SK-N-SH treated with all-trans-retinoic acid at 6 μM for 48 hours (cell line): ENCODE measurements at regions not wholly inside any gene's neighbourhood (a gene's known extent, or its start where the extent isn't known, plus 50 kb on each side); places are given as distances from the start of the nearest gene placed in this dataset.

Source experiments
- ARNTL ChIP-seq: fragments of 450-650 bp; formaldehyde crosslinking; IDR thresholded peaks from 2 replicates; pipeline ENCODE4 v1.5.0; 2020; ENCODE audit warnings: low read depth, mild to moderate bottlenecking, moderate library complexity, borderline replicate concordance
- CSDC2 ChIP-seq: fragments of 250-450 bp; sonication (Bioruptor Pico); IDR thresholded peaks from 2 replicates; pipeline ENCODE4 v1.5.0; 2020; ENCODE audit warnings: mild to moderate bottlenecking, moderate library complexity
- OSR1 ChIP-seq: fragments of 250-450 bp; sonication (Bioruptor Pico); IDR thresholded peaks from 2 replicates; pipeline ENCODE4 v1.8.0; 2022; ENCODE audit warnings: moderate library complexity, mild to moderate bottlenecking, inconsistent platforms
- PPARA ChIP-seq: fragments of 250-450 bp; sonication (Bioruptor Pico); IDR thresholded peaks from 2 replicates; pipeline ENCODE4 v1.5.0; 2020; ENCODE audit warnings: mild to moderate bottlenecking, borderline replicate concordance
- TCF4 ChIP-seq: fragments of 250-450 bp; sonication (Bioruptor Pico); IDR thresholded peaks from 2 replicates; pipeline ENCODE4 v1.8.0; 2021; ENCODE audit warnings: mild to moderate bottlenecking, moderate library complexity, borderline replicate concordance
- TOX ChIP-seq: fragments of 250-450 bp; sonication (Bioruptor Pico); IDR thresholded peaks from 2 replicates; pipeline ENCODE4 v1.8.0; 2021; ENCODE audit warnings: mild to moderate bottlenecking, moderate library complexity, borderline replicate concordance
- ZFP3 ChIP-seq: fragments of 250-450 bp; sonication (Bioruptor Pico); IDR thresholded peaks from 2 replicates; pipeline ENCODE4 v1.5.0; 2020; ENCODE audit warnings: mild to moderate bottlenecking, moderate library complexity
- ZFP30 ChIP-seq: fragments of 450-650 bp; formaldehyde crosslinking; IDR thresholded peaks from 2 replicates; pipeline ENCODE4 v1.5.0; 2022; ENCODE audit warnings: mild to moderate bottlenecking, moderate library complexity
- ZNF8 ChIP-seq: fragments of 450-650 bp; formaldehyde crosslinking; IDR thresholded peaks from 2 replicates; pipeline ENCODE4 v1.5.0; 2020; ENCODE audit warnings: mild to moderate bottlenecking, moderate library complexity
- TF ChIP-seq, protein P1 (sequence below): fragments of 250-450 bp; sonication (Bioruptor Pico); IDR thresholded peaks from 2 replicates; pipeline ENCODE4 v1.8.0; 2020; ENCODE audit warnings: mild to moderate bottlenecking, moderate library complexity, borderline replicate concordance
- TF ChIP-seq, protein P2 (sequence below): fragments of 250-450 bp; sonication (Bioruptor Pico); IDR thresholded peaks from 2 replicates; pipeline ENCODE4 v1.5.1; 2021; ENCODE audit warnings: mild to moderate bottlenecking, moderate library complexity
- TF ChIP-seq, protein P3 (sequence below): fragments of 250-450 bp; sonication (Bioruptor Pico); IDR thresholded peaks from 2 replicates; pipeline ENCODE4 v1.5.1; 2020; ENCODE audit warnings: low read depth, mild to moderate bottlenecking, moderate library complexity

DNA sequence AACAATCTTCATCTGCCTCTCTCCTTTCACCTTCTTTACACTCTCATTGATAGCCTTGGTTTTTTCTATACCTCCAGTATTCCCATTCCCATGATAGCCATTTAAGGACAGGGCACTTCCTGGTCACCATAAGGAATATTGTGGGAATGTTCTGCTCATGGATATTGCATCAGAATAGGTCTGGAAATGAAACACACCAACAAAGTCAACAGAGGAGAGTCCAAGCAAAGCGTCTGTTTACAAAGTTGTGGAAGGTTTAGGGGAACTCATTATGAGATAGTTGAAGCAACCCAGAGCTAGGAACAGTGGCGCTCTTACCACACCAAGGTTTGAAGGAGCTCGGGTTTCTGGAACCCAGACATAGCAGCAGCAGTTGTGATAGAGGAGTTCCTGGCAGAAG is 150.3 kb upstream of the TNP1 start:
- TF ChIP-seq, protein P1, sequence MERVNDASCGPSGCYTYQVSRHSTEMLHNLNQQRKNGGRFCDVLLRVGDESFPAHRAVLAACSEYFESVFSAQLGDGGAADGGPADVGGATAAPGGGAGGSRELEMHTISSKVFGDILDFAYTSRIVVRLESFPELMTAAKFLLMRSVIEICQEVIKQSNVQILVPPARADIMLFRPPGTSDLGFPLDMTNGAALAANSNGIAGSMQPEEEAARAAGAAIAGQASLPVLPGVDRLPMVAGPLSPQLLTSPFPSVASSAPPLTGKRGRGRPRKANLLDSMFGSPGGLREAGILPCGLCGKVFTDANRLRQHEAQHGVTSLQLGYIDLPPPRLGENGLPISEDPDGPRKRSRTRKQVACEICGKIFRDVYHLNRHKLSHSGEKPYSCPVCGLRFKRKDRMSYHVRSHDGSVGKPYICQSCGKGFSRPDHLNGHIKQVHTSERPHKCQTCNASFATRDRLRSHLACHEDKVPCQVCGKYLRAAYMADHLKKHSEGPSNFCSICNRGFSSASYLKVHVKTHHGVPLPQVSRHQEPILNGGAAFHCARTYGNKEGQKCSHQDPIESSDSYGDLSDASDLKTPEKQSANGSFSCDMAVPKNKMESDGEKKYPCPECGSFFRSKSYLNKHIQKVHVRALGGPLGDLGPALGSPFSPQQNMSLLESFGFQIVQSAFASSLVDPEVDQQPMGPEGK (CRISPR knock-in tag) = no peak
- TF ChIP-seq TCF4 (CRISPR knock-in tag) (no peak), TOX (CRISPR knock-in tag) (no peak), ZFP3 (CRISPR knock-in tag) (no peak), ARNTL (CRISPR knock-in tag) (no peak), ZNF8 (CRISPR knock-in tag) (no peak), PPARA (CRISPR knock-in tag) (no peak), CSDC2 (CRISPR knock-in tag) (no peak), ZFP30 (no peak), OSR1 (CRISPR knock-in tag) (no peak)
- TF ChIP-seq, protein P2, sequence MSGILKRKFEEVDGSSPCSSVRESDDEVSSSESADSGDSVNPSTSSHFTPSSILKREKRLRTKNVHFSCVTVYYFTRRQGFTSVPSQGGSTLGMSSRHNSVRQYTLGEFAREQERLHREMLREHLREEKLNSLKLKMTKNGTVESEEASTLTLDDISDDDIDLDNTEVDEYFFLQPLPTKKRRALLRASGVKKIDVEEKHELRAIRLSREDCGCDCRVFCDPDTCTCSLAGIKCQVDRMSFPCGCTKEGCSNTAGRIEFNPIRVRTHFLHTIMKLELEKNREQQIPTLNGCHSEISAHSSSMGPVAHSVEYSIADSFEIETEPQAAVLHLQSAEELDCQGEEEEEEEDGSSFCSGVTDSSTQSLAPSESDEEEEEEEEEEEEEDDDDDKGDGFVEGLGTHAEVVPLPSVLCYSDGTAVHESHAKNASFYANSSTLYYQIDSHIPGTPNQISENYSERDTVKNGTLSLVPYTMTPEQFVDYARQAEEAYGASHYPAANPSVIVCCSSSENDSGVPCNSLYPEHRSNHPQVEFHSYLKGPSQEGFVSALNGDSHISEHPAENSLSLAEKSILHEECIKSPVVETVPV = no peak
- TF ChIP-seq, protein P3, sequence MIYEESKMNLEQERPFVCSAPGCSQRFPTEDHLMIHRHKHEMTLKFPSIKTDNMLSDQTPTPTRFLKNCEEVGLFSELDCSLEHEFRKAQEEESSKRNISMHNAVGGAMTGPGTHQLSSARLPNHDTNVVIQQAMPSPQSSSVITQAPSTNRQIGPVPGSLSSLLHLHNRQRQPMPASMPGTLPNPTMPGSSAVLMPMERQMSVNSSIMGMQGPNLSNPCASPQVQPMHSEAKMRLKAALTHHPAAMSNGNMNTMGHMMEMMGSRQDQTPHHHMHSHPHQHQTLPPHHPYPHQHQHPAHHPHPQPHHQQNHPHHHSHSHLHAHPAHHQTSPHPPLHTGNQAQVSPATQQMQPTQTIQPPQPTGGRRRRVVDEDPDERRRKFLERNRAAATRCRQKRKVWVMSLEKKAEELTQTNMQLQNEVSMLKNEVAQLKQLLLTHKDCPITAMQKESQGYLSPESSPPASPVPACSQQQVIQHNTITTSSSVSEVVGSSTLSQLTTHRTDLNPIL = no peak
